GM21737 (cell line): ENCODE measurements at regions not wholly inside any gene's neighbourhood (a gene's known extent, or its start where the extent isn't known, plus 50 kb on each side); places are given as distances from the start of the nearest gene placed in this dataset.
"Not testable (repeated sequence)": the region's sequence is repeated elsewhere in the genome, so short reads cannot be mapped to it uniquely, and the experiment has no call there.

Source experiments
- ATAC-seq: cut with Tn5 transposase; IDR thresholded peaks from one replicate; pipeline ENCODE4 v1.9.1; 2021; ENCODE audit warnings: mild to moderate bottlenecking, moderate library complexity; ENCODE audit not compliant: unreplicated experiment

- no peak for ATAC-seq
Observed at GRCh38 chr3:160047876-160048275, 59.2 kb downstream of the IL12A start.

GRCh38 chr3:160049038-160049437 lies 60.4 kb downstream of the IL12A start:
- no peak for ATAC-seq

- ATAC-seq, result no peak
Observed at GRCh38 chr3:160049565-160049964, 60.9 kb downstream of the IL12A start.

GRCh38 chr3:160049988-160050387 lies 61.4 kb downstream of the IL12A start:
- no peak for ATAC-seq

- ATAC-seq, result no peak
Observed at GRCh38 chr3:160052385-160053047, 63.9 kb downstream of the IL12A start.

- ATAC-seq, result no peak
Observed at GRCh38 chr3:160053048-160053391, 64.4 kb downstream of the IL12A start.

- not testable (repeated sequence) for ATAC-seq
Observed at GRCh38 chr3:160054862-160055261, 66.2 kb downstream of the IL12A start.

GRCh38 chr3:160055659-160056058 lies 67.0 kb downstream of the IL12A start:
- no peak for ATAC-seq

- no peak for ATAC-seq
Observed at GRCh38 chr3:160057331-160057730, 68.7 kb downstream of the IL12A start.

GRCh38 chr3:160060409-160061027 lies 71.9 kb downstream of the IL12A start:
- no peak for ATAC-seq

GRCh38 chr3:160061525-160061924 lies 72.9 kb downstream of the IL12A start:
- no peak for ATAC-seq

- ATAC-seq, result no peak
Observed at GRCh38 chr3:160065282-160065681, 76.6 kb downstream of the IL12A start.

GRCh38 chr3:160065786-160066185 lies 77.2 kb downstream of the IL12A start:
- no peak for ATAC-seq

- ATAC-seq, result no peak
Observed at GRCh38 chr3:160069986-160070385, 81.4 kb downstream of the IL12A start.

- no peak for ATAC-seq
Observed at GRCh38 chr3:160076519-160076918, 87.9 kb downstream of the IL12A start.

GRCh38 chr3:160078533-160078932 lies 89.9 kb downstream of the IL12A start:
- no peak for ATAC-seq

GRCh38 chr3:160081958-160082533 lies 93.4 kb downstream of the IL12A start:
- ATAC-seq, result no peak

GRCh38 chr3:160084998-160085397 lies 96.4 kb downstream of the IL12A start:
- no peak for ATAC-seq

- ATAC-seq, result no peak
Observed at GRCh38 chr3:160088492-160089137, 100.0 kb downstream of the IL12A start.

- ATAC-seq, result no peak
Observed at GRCh38 chr3:160090653-160091052, 102.0 kb downstream of the IL12A start.

- ATAC-seq, result no peak
Observed at GRCh38 chr3:160091441-160091840, 102.8 kb downstream of the IL12A start.

GRCh38 chr3:160092760-160093159 lies 104.1 kb downstream of the IL12A start:
- ATAC-seq, result no peak
